Breast epithelium (tissue), 4 donors: ENCODE measurements at regions not wholly inside any gene's neighbourhood (a gene's known extent, or its start where the extent isn't known, plus 50 kb on each side); places are given as distances from the start of the nearest gene placed in this dataset.

ENCODE experiments used
- DNase-seq, 2 donors: peaks; one replicate each; pipeline ENCODE4 v3.0.0-alpha.2; 2019; ENCODE audit warnings: low spot score in 2 of 2
- H3K27ac ChIP-seq, 2 donors: fragments of 200-600 bp; sonication (generic) in 1 of 2; one replicate each; pipeline ENCODE4 v1.5.1; 2016 to 2019; ENCODE audit warnings: mild to moderate bottlenecking in 1 of 2
- H3K27me3 ChIP-seq, 2 donors: fragments of 200-600 bp; sonication (generic) in 1 of 2; one replicate each; pipeline versions ENCODE4 v1.5.1 to v1.6.0; 2017 to 2019; ENCODE audit warnings: control low read depth in 1 of 2, mild to moderate bottlenecking in 1 of 2
- H3K36me3 ChIP-seq: fragments of 200-600 bp; one replicate; pipeline ENCODE4 v1.5.1; 2019
- H3K4me1 ChIP-seq, 2 donors: fragments of 200-600 bp; sonication (generic); one replicate each; pipeline ENCODE4 v1.5.1; 2016 to 2019; ENCODE audit warnings: control low read depth in 1 of 2
- H3K4me3 ChIP-seq, 3 donors: fragments of 200-600 bp; sonication (generic); 1 replicate in 2 of 3; 2 replicates in 1 of 3; pipeline ENCODE4 v1.5.1; 2016 to 2019; ENCODE audit warnings: mild to moderate bottlenecking in 3 of 3, moderate library complexity in 2 of 3
- H3K9me3 ChIP-seq, 2 donors: fragments of 200-600 bp; sonication (generic) in 1 of 2; one replicate each; pipeline ENCODE4 v1.5.1; 2016 to 2019; ENCODE audit warnings: control low read depth in 1 of 2
- CTCF ChIP-seq, 3 donors: fragments of 450-650 bp; IDR thresholded peaks; one replicate each; pipeline ENCODE4 v1.5.1; 2016 to 2017; ENCODE audit warnings: antibody characterized with exemption in 3 of 3, mild to moderate bottlenecking in 3 of 3, moderate library complexity in 3 of 3
- POLR2A ChIP-seq: fragments of 450-650 bp; IDR thresholded peaks from one replicate; pipeline ENCODE4 v1.6.1; 2016; ENCODE audit warnings: antibody characterized with exemption, mild to moderate bottlenecking, moderate library complexity
- POLR2AphosphoS5 ChIP-seq, 3 donors: sonication (generic); formaldehyde crosslinking; IDR thresholded peaks; one replicate each; pipeline ENCODE4 v1.6.1; 2017; ENCODE audit warnings: antibody characterized with exemption in 3 of 3
- intact Hi-C: fragments of 100-400 bp; cut with DNase I; formaldehyde crosslinking; loops from one replicate; pipeline ENCODE4 v1.15.1; 2023; ENCODE audit warnings: low total_unique reads

- intact Hi-C loops: no loop called here
- H3K27ac ChIP-seq: no peak overlapping the region
- H3K36me3 ChIP-seq: no peaks in the 10 kb centered on the region
Measured at GRCh38 chr2:2472881-2473280, 141.8 kb upstream of the MYT1L start.

GRCh38 chr2:2472044-2472443 is 141.0 kb upstream of the MYT1L start:
- H3K4me3 ChIP-seq: no peak overlapping the region
- no peak for DNase-seq
- H3K36me3 ChIP-seq: no peaks in the 10 kb centered on the region
- H3K27me3 ChIP-seq: peaks cover 0 to 4% of the 10 kb centered on the region in 2 donors
- TF ChIP-seq POLR2AphosphoS5 (IDR thresholded peaks at IDR 0.05): no peak
- no peaks in the 10 kb centered on the region for H3K9me3 ChIP-seq
- H3K27ac ChIP-seq: no peak overlapping the region
- intact Hi-C loops: no loop called here
- H3K4me1 ChIP-seq: no peaks in the 10 kb centered on the region

More at GRCh38 chr2:2472881-2473280, 141.8 kb upstream of the MYT1L start:
- Histone ChIP-seq H3K27me3 (peaks cover 0 to 4% of the 10 kb centered on the region in 2 donors), H3K4me1 (no peaks in the 10 kb centered on the region), H3K4me3 (no peak overlapping the region), H3K9me3 (no peaks in the 10 kb centered on the region)
- TF ChIP-seq POLR2A: no peak
- TF ChIP-seq POLR2AphosphoS5 (IDR thresholded peaks at IDR 0.05): no peak
- TF ChIP-seq CTCF (IDR thresholded peaks at IDR 0.05): no peak
- no peak for DNase-seq

GRCh38 chr2:2466534-2466933 is 135.5 kb upstream of the MYT1L start:
- H3K27ac ChIP-seq: no peak overlapping the region
- no peaks in the 10 kb centered on the region for H3K36me3 ChIP-seq
- intact Hi-C loops: no loop called here
- no peak for DNase-seq
- no peaks in the 10 kb centered on the region for H3K4me1 ChIP-seq
- H3K27me3 ChIP-seq: peaks cover 0 to 9% of the 10 kb centered on the region in 2 donors
- H3K9me3 ChIP-seq: no peaks in the 10 kb centered on the region
- TF ChIP-seq CTCF (IDR thresholded peaks at IDR 0.05) (no peak), POLR2AphosphoS5 (IDR thresholded peaks at IDR 0.05) (no peak), POLR2A (no peak)
- no peak overlapping the region for H3K4me3 ChIP-seq

- Histone ChIP-seq H3K27ac (no peak overlapping the region), H3K27me3 (peaks cover 0 to 5% of the 10 kb centered on the region in 2 donors), H3K4me1 (no peaks in the 10 kb centered on the region), H3K9me3 (no peaks in the 10 kb centered on the region), H3K4me3 (no peak overlapping the region), H3K36me3 (no peaks in the 10 kb centered on the region)
- DNase-seq: no peak
- intact Hi-C loops: no loop called here
- TF ChIP-seq POLR2A (no peak), POLR2AphosphoS5 (IDR thresholded peaks at IDR 0.05) (no peak), CTCF (IDR thresholded peaks at IDR 0.05) (no peak)
Measured at GRCh38 chr2:2464643-2465042, 133.6 kb upstream of the MYT1L start.

GRCh38 chr2:2464094-2464493 is 133.0 kb upstream of the MYT1L start:
- Histone ChIP-seq H3K4me3 (no peak overlapping the region), H3K9me3 (no peaks in the 10 kb centered on the region), H3K27me3 (peaks cover 0 to 5% of the 10 kb centered on the region in 2 donors), H3K4me1 (no peaks in the 10 kb centered on the region), H3K36me3 (no peaks in the 10 kb centered on the region), H3K27ac (no peak overlapping the region)
- intact Hi-C loops: no loop called here
- TF ChIP-seq CTCF (IDR thresholded peaks at IDR 0.05) (no peak), POLR2A (no peak), POLR2AphosphoS5 (IDR thresholded peaks at IDR 0.05) (no peak)
- DNase-seq: no peak

- no peaks in the 10 kb centered on the region for H3K27me3 ChIP-seq
- no peaks in the 10 kb centered on the region for H3K9me3 ChIP-seq
- no peaks in the 10 kb centered on the region for H3K4me1 ChIP-seq
- no peak for DNase-seq
- no peak for TF ChIP-seq POLR2A
- TF ChIP-seq CTCF (IDR thresholded peaks at IDR 0.05): no peak
- no peak for TF ChIP-seq POLR2AphosphoS5 (IDR thresholded peaks at IDR 0.05)
- H3K27ac ChIP-seq: no peak overlapping the region
- intact Hi-C loops: no loop called here
- no peaks in the 10 kb centered on the region for H3K36me3 ChIP-seq
- no peak overlapping the region for H3K4me3 ChIP-seq
Measured at GRCh38 chr2:2456721-2457120, 125.6 kb upstream of the MYT1L start.
